SK-N-SH (cell line): ENCODE measurements at regions not wholly inside any gene's neighbourhood (a gene's known extent, or its start where the extent isn't known, plus 50 kb on each side); places are given as distances from the start of the nearest gene placed in this dataset.

Source experiments
- CTCF ChIP-seq: fragments of 200-600 bp; sonication (generic); IDR thresholded peaks from 2 replicates; pipeline ENCODE4 v1.6.1; 2017; ENCODE audit warnings: antibody characterized with exemption, mild to moderate bottlenecking, moderate library complexity
- NFIC ChIP-seq: IDR thresholded peaks from 2 replicates; pipeline ENCODE4 v1.4.0; 2012; ENCODE audit warnings: borderline replicate concordance

GRCh38 chr13:105602956-105603670 is 932.3 kb downstream of the EFNB2 start:
- TF ChIP-seq NFIC = 0 out of 2 replicates have a peak, but pooled peaks have one; percentile 21
- TF ChIP-seq CTCF = no peak
